ENCODE measurements at regions not wholly inside any gene's neighbourhood (a gene's known extent, or its start where the extent isn't known, plus 50 kb on each side); places are given as distances from the start of the nearest gene placed in this dataset.

- ATAC-seq (ENCODE audit: insufficient number of reproducible peaks, low FRiP score, low read depth), result no peak
- no peak overlapping the region for H3K4me3 ChIP-seq
- H3K9me3 ChIP-seq, result no peaks in the 10 kb centered on the region
Observed at GRCh38 chr5:98128271-98128670, 645.2 kb upstream of the RGMB start.

GRCh38 chr5:98128846-98129245, 644.6 kb upstream of the RGMB start:
- DNase-seq (ENCODE audit: low spot score) (no peak), ATAC-seq (ENCODE audit: insufficient number of reproducible peaks, low FRiP score, low read depth) (no peak)
- Histone ChIP-seq H3K27ac (no peak overlapping the region), H3K4me1 (ENCODE audit: control insufficient read depth in 1 of 2, low read depth in 2 of 2) (no peaks in the 10 kb centered on the region), H3K36me3 (no peaks in the 10 kb centered on the region), H3K9me3 (no peaks in the 10 kb centered on the region), H3K4me3 (no peak overlapping the region), H3K27me3 (replicated peaks; ENCODE audit: insufficient read depth) (no peaks in the 10 kb centered on the region)
- TF ChIP-seq, protein P1, sequence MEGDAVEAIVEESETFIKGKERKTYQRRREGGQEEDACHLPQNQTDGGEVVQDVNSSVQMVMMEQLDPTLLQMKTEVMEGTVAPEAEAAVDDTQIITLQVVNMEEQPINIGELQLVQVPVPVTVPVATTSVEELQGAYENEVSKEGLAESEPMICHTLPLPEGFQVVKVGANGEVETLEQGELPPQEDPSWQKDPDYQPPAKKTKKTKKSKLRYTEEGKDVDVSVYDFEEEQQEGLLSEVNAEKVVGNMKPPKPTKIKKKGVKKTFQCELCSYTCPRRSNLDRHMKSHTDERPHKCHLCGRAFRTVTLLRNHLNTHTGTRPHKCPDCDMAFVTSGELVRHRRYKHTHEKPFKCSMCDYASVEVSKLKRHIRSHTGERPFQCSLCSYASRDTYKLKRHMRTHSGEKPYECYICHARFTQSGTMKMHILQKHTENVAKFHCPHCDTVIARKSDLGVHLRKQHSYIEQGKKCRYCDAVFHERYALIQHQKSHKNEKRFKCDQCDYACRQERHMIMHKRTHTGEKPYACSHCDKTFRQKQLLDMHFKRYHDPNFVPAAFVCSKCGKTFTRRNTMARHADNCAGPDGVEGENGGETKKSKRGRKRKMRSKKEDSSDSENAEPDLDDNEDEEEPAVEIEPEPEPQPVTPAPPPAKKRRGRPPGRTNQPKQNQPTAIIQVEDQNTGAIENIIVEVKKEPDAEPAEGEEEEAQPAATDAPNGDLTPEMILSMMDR (IDR thresholded peaks at IDR 0.05), result no peak

More at GRCh38 chr5:98128271-98128670, 645.2 kb upstream of the RGMB start:
- H3K36me3 ChIP-seq, result no peaks in the 10 kb centered on the region
- no peak overlapping the region for H3K27ac ChIP-seq
- no peaks in the 10 kb centered on the region for H3K4me1 ChIP-seq (ENCODE audit: control insufficient read depth in 1 of 2, low read depth in 2 of 2)
- no peak for DNase-seq (ENCODE audit: low spot score)
- TF ChIP-seq, protein P1 (IDR thresholded peaks at IDR 0.05), result no peak
- H3K27me3 ChIP-seq (replicated peaks; ENCODE audit: insufficient read depth), result no peaks in the 10 kb centered on the region

GRCh38 chr5:98130261-98131035, 643.0 kb upstream of the RGMB start:
- Histone ChIP-seq H3K9me3 (no peaks in the 10 kb centered on the region), H3K27ac (no peak overlapping the region), H3K36me3 (no peaks in the 10 kb centered on the region), H3K4me3 (no peak overlapping the region), H3K27me3 (replicated peaks; ENCODE audit: insufficient read depth) (no peaks in the 10 kb centered on the region), H3K4me1 (ENCODE audit: control insufficient read depth in 1 of 2, low read depth in 2 of 2) (no peaks in the 10 kb centered on the region)
- DNase-seq (ENCODE audit: low spot score) (no peak), ATAC-seq (ENCODE audit: insufficient number of reproducible peaks, low FRiP score, low read depth) (no peak)
- TF ChIP-seq, protein P1 (IDR thresholded peaks at IDR 0.05), result no peak

- Histone ChIP-seq H3K4me1 (ENCODE audit: control insufficient read depth in 1 of 2, low read depth in 2 of 2) (no peaks in the 10 kb centered on the region), H3K36me3 (no peaks in the 10 kb centered on the region), H3K27me3 (replicated peaks; ENCODE audit: insufficient read depth) (no peaks in the 10 kb centered on the region), H3K27ac (no peak overlapping the region), H3K4me3 (no peak overlapping the region), H3K9me3 (no peaks in the 10 kb centered on the region)
- TF ChIP-seq, protein P1 (IDR thresholded peaks at IDR 0.05), result no peak
- no peak for DNase-seq (ENCODE audit: low spot score)
- ATAC-seq (ENCODE audit: insufficient number of reproducible peaks, low FRiP score, low read depth), result no peak
Observed at GRCh38 chr5:98144116-98144515, 629.3 kb upstream of the RGMB start.

DNA sequence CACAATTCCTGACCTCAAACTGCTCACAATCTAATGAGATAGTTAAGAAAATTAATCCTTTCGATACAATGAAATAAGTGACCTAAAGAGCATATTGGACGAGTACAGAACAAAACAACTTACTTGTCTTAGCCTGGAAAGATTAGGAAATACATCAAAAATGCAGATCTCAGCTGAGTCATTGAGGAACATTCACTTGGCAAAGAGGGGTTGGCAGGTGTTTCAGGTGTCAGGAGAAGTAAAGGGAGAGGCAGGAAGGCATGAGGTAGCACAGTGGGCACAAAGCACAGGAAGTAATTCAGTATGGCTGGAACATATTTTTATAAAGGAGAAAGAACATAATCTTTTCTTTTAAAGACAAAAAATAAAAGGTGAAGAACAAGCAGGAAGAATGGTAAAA, 628.8 kb upstream of the RGMB start:
- Histone ChIP-seq H3K9me3 (no peaks in the 10 kb centered on the region), H3K4me3 (no peak overlapping the region), H3K27me3 (replicated peaks; ENCODE audit: insufficient read depth) (no peaks in the 10 kb centered on the region), H3K36me3 (no peaks in the 10 kb centered on the region), H3K4me1 (ENCODE audit: control insufficient read depth in 1 of 2, low read depth in 2 of 2) (no peaks in the 10 kb centered on the region), H3K27ac (no peak overlapping the region)
- TF ChIP-seq, protein P1 (IDR thresholded peaks at IDR 0.05), result no peak
- ATAC-seq (ENCODE audit: insufficient number of reproducible peaks, low FRiP score, low read depth), result no peak
- no peak for DNase-seq (ENCODE audit: low spot score)

Data from thoracic aorta (tissue), 2 donors.